Esophagus squamous epithelium (tissue), 5 donors: ENCODE measurements at regions not wholly inside any gene's neighbourhood (a gene's known extent, or its start where the extent isn't known, plus 50 kb on each side); places are given as distances from the start of the nearest gene placed in this dataset.

ENCODE experiments used
- DNase-seq: peaks from one replicate; lab custom pipeline; 2025; lab: John Stamatoyannopoulos, UW
- H3K27ac ChIP-seq, 4 donors: fragments of 200-600 bp; sonication (generic); one replicate each; pipeline ENCODE4 v1.5.1; 2016 to 2019; ENCODE audit warnings: mild to moderate bottlenecking in 1 of 4
- H3K27me3 ChIP-seq, 4 donors: fragments of 200-600 bp; sonication (generic); 1 replicate in 3 of 4; 2 replicates in 1 of 4; pipeline versions ENCODE4 v1.5.1 to v1.6.0; 2017 to 2021; ENCODE audit warnings: antibody characterized with exemption in 1 of 4
- H3K36me3 ChIP-seq, 3 donors: fragments of 200-600 bp; sonication (generic); one replicate each; pipeline ENCODE4 v1.5.1; 2016 to 2019
- H3K4me1 ChIP-seq, 3 donors: fragments of 200-600 bp; sonication (generic); one replicate each; pipeline ENCODE4 v1.5.1; 2017 to 2019
- H3K4me3 ChIP-seq, 4 donors: fragments of 200-600 bp; sonication (generic); 1 replicate in 3 of 4; 2 replicates in 1 of 4; pipeline ENCODE4 v1.5.1; 2016 to 2019; ENCODE audit warnings: mild to moderate bottlenecking in 2 of 4, moderate library complexity in 1 of 4
- H3K9me3 ChIP-seq, 3 donors: fragments of 200-600 bp; sonication (generic); one replicate each; pipeline ENCODE4 v1.5.1; 2016 to 2019
- CTCF ChIP-seq, 6 experiments: fragments of 450-650 bp in 4 of 6; fragments of 200-600 bp in 2 of 6; sonication (generic) in 2 of 6; IDR thresholded peaks; one replicate each; pipeline ENCODE4 v1.5.1; 2016 to 2019; ENCODE audit warnings: antibody characterized with exemption in 6 of 6, mild to moderate bottlenecking in 4 of 6, moderate library complexity in 4 of 6
- POLR2A ChIP-seq, 4 donors: fragments of 450-650 bp; IDR thresholded peaks; one replicate each; pipeline ENCODE4 v1.6.1; 2017; ENCODE audit warnings: antibody characterized with exemption in 4 of 4, mild to moderate bottlenecking in 4 of 4, moderate library complexity in 3 of 4
- WGBS, 2 donors: methylation state at CpG; one replicate each; pipeline ENCODE4 v1.1.5; 2018; 5-methylcytosine and 5-hydroxymethylcytosine counted together
- intact Hi-C: fragments of 100-400 bp; cut with DNase I; formaldehyde crosslinking; loops from one replicate; pipeline ENCODE4 v1.15.0; 2022
- donor health status: DM: yes; HTN: yes; CAD: no.

- H3K9me3 ChIP-seq: peaks cover 0 to 14% (median 13%) of the 10 kb centered on the region in 3 donors
- H3K27me3 ChIP-seq: no peaks in the 10 kb centered on the region
- H3K27ac ChIP-seq: no peak overlapping the region
- no peak for DNase-seq
- intact Hi-C loops: no loop called here
- TF ChIP-seq CTCF (IDR thresholded peaks at IDR 0.05): no peak
- TF ChIP-seq POLR2A (IDR thresholded peaks at IDR 0.05): no peak
- H3K4me3 ChIP-seq: no peak overlapping the region
- no peaks in the 10 kb centered on the region for H3K4me1 ChIP-seq
- 62 to 97% methylated on average over 2 of the region's 2 CpGs for WGBS, 2 donors
- H3K36me3 ChIP-seq: no peaks in the 10 kb centered on the region
Measured at GRCh38 chr5:124206540-124206939, 539.9 kb downstream of the ZNF608 start.

- Histone ChIP-seq H3K9me3 (peaks cover 0 to 14% (median 13%) of the 10 kb centered on the region in 3 donors), H3K4me1 (no peaks in the 10 kb centered on the region), H3K27me3 (no peaks in the 10 kb centered on the region), H3K27ac (no peak overlapping the region), H3K4me3 (no peak overlapping the region), H3K36me3 (no peaks in the 10 kb centered on the region)
- TF ChIP-seq CTCF (IDR thresholded peaks at IDR 0.05) (no peak), POLR2A (IDR thresholded peaks at IDR 0.05) (no peak)
- no peak for DNase-seq
- intact Hi-C loops: no loop called here
- 85 to 92% methylated on average over 2 to 3 of the region's 4 CpGs for WGBS, 2 donors
Measured at GRCh38 chr5:124203303-124203702, 543.1 kb downstream of the ZNF608 start.

GRCh38 chr5:124200381-124200780 is 546.1 kb downstream of the ZNF608 start:
- H3K4me3 ChIP-seq: no peak overlapping the region
- intact Hi-C loops: no loop called here
- no peak overlapping the region for H3K27ac ChIP-seq
- H3K4me1 ChIP-seq: no peaks in the 10 kb centered on the region
- no peak for DNase-seq
- H3K36me3 ChIP-seq: no peaks in the 10 kb centered on the region
- peaks cover 0 to 14% (median 13%) of the 10 kb centered on the region in 3 donors for H3K9me3 ChIP-seq
- no peaks in the 10 kb centered on the region for H3K27me3 ChIP-seq
- WGBS, 2 donors: 18 to 33% methylated on average over 1 of the region's 1 CpG
- TF ChIP-seq POLR2A (IDR thresholded peaks at IDR 0.05) (no peak), CTCF (IDR thresholded peaks at IDR 0.05) (no peak)

GRCh38 chr5:124199893-124200292 is 546.5 kb downstream of the ZNF608 start:
- H3K4me1 ChIP-seq: no peaks in the 10 kb centered on the region
- WGBS, 2 donors: 43 to 46% methylated on average over 3 of the region's 3 CpGs
- no peaks in the 10 kb centered on the region for H3K36me3 ChIP-seq
- intact Hi-C loops: no loop called here
- peaks cover 0 to 14% (median 13%) of the 10 kb centered on the region in 3 donors for H3K9me3 ChIP-seq
- DNase-seq: no peak
- H3K27ac ChIP-seq: no peak overlapping the region
- no peaks in the 10 kb centered on the region for H3K27me3 ChIP-seq
- TF ChIP-seq POLR2A (IDR thresholded peaks at IDR 0.05) (no peak), CTCF (IDR thresholded peaks at IDR 0.05) (no peak)
- no peak overlapping the region for H3K4me3 ChIP-seq

- H3K4me1 ChIP-seq: no peaks in the 10 kb centered on the region
- no peaks in the 10 kb centered on the region for H3K27me3 ChIP-seq
- TF ChIP-seq POLR2A (IDR thresholded peaks at IDR 0.05): no peak
- no peak for TF ChIP-seq CTCF (IDR thresholded peaks at IDR 0.05)
- H3K27ac ChIP-seq: no peak overlapping the region
- no peaks in the 10 kb centered on the region for H3K36me3 ChIP-seq
- H3K9me3 ChIP-seq: no peaks in the 10 kb centered on the region
- no peak for DNase-seq
- no peak overlapping the region for H3K4me3 ChIP-seq
- intact Hi-C loops: no loop called here
- 60 to 68% methylated on average over 2 of the region's 2 CpGs for WGBS, 2 donors
Measured at GRCh38 chr5:124195411-124195810, 551.0 kb downstream of the ZNF608 start.
